ENCODE measurements at regions not wholly inside any gene's neighbourhood (a gene's known extent, or its start where the extent isn't known, plus 50 kb on each side); places are given as distances from the start of the nearest gene placed in this dataset.

GRCh38 chr9:78507037-78507436 is 210.1 kb downstream of the PSAT1 start:
- DNase-seq: no peak

GRCh38 chr9:78510035-78510434 is 213.1 kb downstream of the PSAT1 start:
- no peak for DNase-seq

GRCh38 chr9:78515108-78515507 is 218.2 kb downstream of the PSAT1 start:
- DNase-seq: no peak

GRCh38 chr9:78519786-78520185 is 222.9 kb downstream of the PSAT1 start:
- DNase-seq: no peak

- no peak for DNase-seq
Measured at GRCh38 chr9:78521680-78522079, 224.8 kb downstream of the PSAT1 start.

- DNase-seq: no peak
Measured at GRCh38 chr9:78525986-78526560, 229.1 kb downstream of the PSAT1 start.

- DNase-seq: no peak
Measured at GRCh38 chr9:78533500-78533899, 236.6 kb downstream of the PSAT1 start.

- no peak for DNase-seq
Measured at GRCh38 chr9:78539188-78539587, 242.3 kb downstream of the PSAT1 start.

- DNase-seq: no peak
Measured at GRCh38 chr9:78539904-78540303, 243.0 kb downstream of the PSAT1 start.

GRCh38 chr9:78541868-78542443 is 245.0 kb downstream of the PSAT1 start:
- DNase-seq: no peak

GRCh38 chr9:78542491-78543181 is 245.7 kb downstream of the PSAT1 start:
- DNase-seq: no peak

- DNase-seq: no peak
Measured at GRCh38 chr9:78543353-78543752, 246.4 kb downstream of the PSAT1 start.

- DNase-seq: no peak
Measured at GRCh38 chr9:78544230-78544629, 247.3 kb downstream of the PSAT1 start.

GRCh38 chr9:78547831-78548230 is 250.9 kb downstream of the PSAT1 start:
- no peak for DNase-seq

- DNase-seq: no peak
Measured at GRCh38 chr9:78548670-78549069, 251.7 kb downstream of the PSAT1 start.

GRCh38 chr9:78549711-78550110 is 252.8 kb downstream of the PSAT1 start:
- DNase-seq: no peak

- DNase-seq: no peak
Measured at GRCh38 chr9:78552802-78553201, 255.9 kb downstream of the PSAT1 start.

GRCh38 chr9:78557540-78557939 is 260.6 kb downstream of the PSAT1 start:
- no peak for DNase-seq

GRCh38 chr9:78559449-78559885 is 262.5 kb downstream of the PSAT1 start:
- no peak for DNase-seq

- DNase-seq: no peak
Measured at GRCh38 chr9:78562021-78562420, 265.1 kb downstream of the PSAT1 start.

GRCh38 chr9:78563269-78563668 is 266.3 kb downstream of the PSAT1 start:
- DNase-seq: no peak

GRCh38 chr9:78565481-78565880 is 268.6 kb downstream of the PSAT1 start:
- DNase-seq: no peak

GRCh38 chr9:78566521-78566920 is 269.6 kb downstream of the PSAT1 start:
- DNase-seq: no peak

GRCh38 chr9:78566948-78567675 is 270.2 kb downstream of the PSAT1 start:
- DNase-seq: no peak
